Liver (tissue), 7 donors: ENCODE measurements at regions not wholly inside any gene's neighbourhood (a gene's known extent, or its start where the extent isn't known, plus 50 kb on each side); places are given as distances from the start of the nearest gene placed in this dataset.

Experiments
- DNase-seq: peaks from one replicate; pipeline ENCODE4 v3.0.0-alpha.2; 2017; ENCODE audit warnings: low spot score
- H3K27ac ChIP-seq, 2 donors: one replicate each; pipeline ENCODE4 v1.7.0; 2013; ENCODE audit warnings: inconsistent platforms in 2 of 2, low read length in 2 of 2, control low read depth in 1 of 2, low read depth in 1 of 2, mild to moderate bottlenecking in 1 of 2
- H3K27me3 ChIP-seq, 4 donors: one replicate each; pipeline versions ENCODE4 v1.6.1 to v1.7.0; 2013; ENCODE audit warnings: low read length in 3 of 4, inconsistent platforms in 1 of 4, mild to moderate bottlenecking in 1 of 4, moderate library complexity in 1 of 4; ENCODE audit not compliant: control insufficient read depth in 4 of 4, insufficient read depth in 4 of 4
- H3K36me3 ChIP-seq, 4 donors: one replicate each; pipeline versions ENCODE4 v1.6.1 to v1.7.0; 2013; ENCODE audit warnings: low read length in 3 of 4, mild to moderate bottlenecking in 3 of 4, low read depth in 1 of 4, moderate library complexity in 1 of 4; ENCODE audit not compliant: control insufficient read depth in 4 of 4, insufficient read depth in 3 of 4
- H3K4me1 ChIP-seq, 4 donors: one replicate each; pipeline versions ENCODE4 v1.6.1 to v1.7.0; 2013; ENCODE audit warnings: low read length in 3 of 4, mild to moderate bottlenecking in 3 of 4, moderate library complexity in 1 of 4; ENCODE audit not compliant: control insufficient read depth in 4 of 4, insufficient read depth in 4 of 4
- H3K4me3 ChIP-seq, 3 donors: one replicate each; pipeline versions ENCODE4 v1.6.1 to v1.7.0; 2013; ENCODE audit warnings: low read length in 3 of 3, control low read depth in 1 of 3, low read depth in 1 of 3, mild to moderate bottlenecking in 1 of 3
- H3K9ac ChIP-seq, 2 donors: one replicate each; pipeline ENCODE4 v1.7.0; 2013; ENCODE audit warnings: low read length in 2 of 2, mild to moderate bottlenecking in 2 of 2, moderate library complexity in 2 of 2, control low read depth in 1 of 2, low read depth in 1 of 2
- H3K9me3 ChIP-seq, 4 donors: one replicate each; pipeline versions ENCODE4 v1.6.1 to v1.7.0; 2013; ENCODE audit warnings: low read length in 3 of 4; ENCODE audit not compliant: control insufficient read depth in 4 of 4
- FOXA1 ChIP-seq: IDR thresholded peaks from 2 replicates; pipeline ENCODE4 v1.6.1; 2016; ENCODE audit warnings: antibody characterized with exemption
- FOXA2 ChIP-seq: IDR thresholded peaks from 2 replicates; pipeline ENCODE4 v1.6.1; 2016; ENCODE audit warnings: antibody characterized with exemption
- GABPA ChIP-seq, 2 donors: IDR thresholded peaks in 1 of 2; conservative IDR thresholded peaks in 1 of 2; 2 replicates each; pipeline ENCODE4 v1.6.1; 2016; ENCODE audit warnings: antibody characterized with exemption in 2 of 2, mild to moderate bottlenecking in 1 of 2, moderate library complexity in 1 of 2
- HNF4A ChIP-seq, 2 donors: conservative IDR thresholded peaks; 2 replicates each; pipeline ENCODE4 v1.6.1; 2016; ENCODE audit warnings: antibody characterized with exemption in 2 of 2, mild to moderate bottlenecking in 2 of 2
- HNF4G ChIP-seq: IDR thresholded peaks from 2 replicates; pipeline ENCODE4 v1.6.1; 2016; ENCODE audit warnings: antibody characterized with exemption
- JUND ChIP-seq, 2 donors: IDR thresholded peaks; 2 replicates each; pipeline ENCODE4 v1.6.1; 2016; ENCODE audit warnings: antibody characterized with exemption in 2 of 2
- NR2F2 ChIP-seq: IDR thresholded peaks from 2 replicates; pipeline ENCODE4 v1.6.1; 2016; ENCODE audit warnings: antibody characterized with exemption
- RAD21 ChIP-seq, 2 donors: IDR thresholded peaks; 2 replicates each; pipeline ENCODE4 v1.6.1; 2016; ENCODE audit warnings: antibody characterized with exemption in 2 of 2, mild to moderate bottlenecking in 2 of 2
- RXRA ChIP-seq, 2 donors: IDR thresholded peaks; 2 replicates each; pipeline ENCODE4 v1.6.1; 2017 to 2018; ENCODE audit warnings: antibody characterized with exemption in 2 of 2, mild to moderate bottlenecking in 1 of 2
- TAF1 ChIP-seq: conservative IDR thresholded peaks from 2 replicates; pipeline ENCODE4 v1.6.1; 2016; ENCODE audit warnings: antibody characterized with exemption, mild to moderate bottlenecking
- YY1 ChIP-seq: IDR thresholded peaks from 2 replicates; pipeline ENCODE4 v1.6.1; 2016; ENCODE audit warnings: antibody characterized with exemption, mild to moderate bottlenecking
- WGBS: extraction: QIAGEN DNeasy Blood & Tissue Kit; methylation state at CpG from one replicate; pipeline ENCODE4 v1.1.7; 2013; 5-methylcytosine and 5-hydroxymethylcytosine counted together
- TF ChIP-seq, protein P1 (sequence below): IDR thresholded peaks from 2 replicates; pipeline ENCODE4 v1.6.1; 2016; ENCODE audit warnings: antibody characterized with exemption
- TF ChIP-seq, protein P2 (sequence below): IDR thresholded peaks from 2 replicates; pipeline ENCODE4 v1.6.1; 2016; ENCODE audit warnings: antibody characterized with exemption
- TF ChIP-seq, protein P3 (sequence below): IDR thresholded peaks from 2 replicates; pipeline ENCODE4 v1.6.1; 2016; ENCODE audit warnings: antibody characterized with exemption, mild to moderate bottlenecking
- TF ChIP-seq, protein P4 (sequence below): IDR thresholded peaks from 2 replicates; pipeline ENCODE4 v1.6.1; 2016; ENCODE audit warnings: antibody characterized with exemption
- donor health status: healthy.
- donor health status: healthy.
- donor health status: healthy.
- donor health status: healthy.

DNA sequence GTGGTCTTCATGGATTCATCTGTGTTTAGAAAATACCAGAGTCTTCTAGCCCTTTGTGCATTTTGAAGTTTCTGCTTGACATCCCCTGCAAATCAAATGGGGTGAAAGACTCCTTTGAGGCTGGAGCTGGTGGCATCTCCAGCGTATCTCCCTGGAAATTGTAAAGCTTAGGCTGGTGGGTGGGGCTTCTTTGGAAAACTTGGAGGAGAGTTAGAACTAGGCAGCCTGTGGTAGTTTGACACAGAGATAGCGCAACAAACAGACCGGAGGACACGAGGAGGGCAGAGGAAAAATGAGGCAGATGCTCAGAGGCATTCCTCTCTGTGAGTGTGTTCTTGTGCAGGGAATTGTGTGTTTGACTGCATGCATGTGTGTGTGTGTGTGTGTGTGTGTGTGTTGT, 116.3 kb downstream of the IRX5 start:
- Histone ChIP-seq H3K9ac (no peak overlapping the region), H3K4me3 (no peak overlapping the region), H3K9me3 (no peaks in the 10 kb centered on the region), H3K27ac (no peak overlapping the region), H3K36me3 (no peaks in the 10 kb centered on the region), H3K27me3 (no peaks in the 10 kb centered on the region), H3K4me1 (no peaks in the 10 kb centered on the region)
- no peak for DNase-seq
- TF ChIP-seq FOXA2 (no peak), TAF1 (no peak)
- TF ChIP-seq, protein P1, sequence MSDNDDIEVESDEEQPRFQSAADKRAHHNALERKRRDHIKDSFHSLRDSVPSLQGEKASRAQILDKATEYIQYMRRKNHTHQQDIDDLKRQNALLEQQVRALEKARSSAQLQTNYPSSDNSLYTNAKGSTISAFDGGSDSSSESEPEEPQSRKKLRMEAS = no peak
- WGBS = 71% methylated on average over 4 of the region's 4 CpGs

DNA sequence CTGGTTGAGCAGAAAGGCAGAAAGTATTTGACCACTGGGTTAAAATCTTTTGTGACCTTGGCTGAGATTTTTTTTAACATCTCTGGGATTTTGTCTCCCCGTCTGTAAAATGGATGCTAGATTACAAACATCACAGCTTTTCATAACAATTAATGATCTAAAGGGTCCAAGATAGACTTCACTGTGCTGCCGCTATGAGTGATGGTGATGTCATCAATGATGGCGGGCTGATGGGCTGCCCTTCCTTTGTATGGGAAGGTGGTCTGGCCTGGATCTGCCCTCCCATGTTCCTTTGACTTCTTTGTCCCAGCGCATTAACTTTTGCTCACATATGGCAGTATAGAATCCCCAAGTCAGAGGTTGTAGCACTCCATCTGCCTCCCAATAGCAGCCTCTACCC, 116.7 kb downstream of the IRX5 start:
- Histone ChIP-seq H3K4me1 (no peaks in the 10 kb centered on the region), H3K27ac (no peak overlapping the region), H3K9me3 (no peaks in the 10 kb centered on the region), H3K9ac (no peak overlapping the region), H3K27me3 (no peaks in the 10 kb centered on the region), H3K4me3 (no peak overlapping the region), H3K36me3 (no peaks in the 10 kb centered on the region)
- DNase-seq = no peak
- 89% methylated on average over 4 of the region's 4 CpGs for WGBS
- TF ChIP-seq HNF4G (no peak), FOXA1 (no peak), RAD21 (IDR thresholded peaks at IDR 0.05) (no peak), JUND (IDR thresholded peaks at IDR 0.05) (no peak), YY1 (no peak), NR2F2 (no peak), HNF4A (conservative IDR thresholded peaks at IDR 0.05) (no peak), RXRA (IDR thresholded peaks at IDR 0.05) (no peak), GABPA (IDR thresholded peaks at IDR 0.05 in 1 of 2, conservative IDR thresholded peaks at IDR 0.05 in 1 of 2) (no peak), FOXA2 (no peak)
- TF ChIP-seq, protein P1 = no peak
- TF ChIP-seq, protein P2, sequence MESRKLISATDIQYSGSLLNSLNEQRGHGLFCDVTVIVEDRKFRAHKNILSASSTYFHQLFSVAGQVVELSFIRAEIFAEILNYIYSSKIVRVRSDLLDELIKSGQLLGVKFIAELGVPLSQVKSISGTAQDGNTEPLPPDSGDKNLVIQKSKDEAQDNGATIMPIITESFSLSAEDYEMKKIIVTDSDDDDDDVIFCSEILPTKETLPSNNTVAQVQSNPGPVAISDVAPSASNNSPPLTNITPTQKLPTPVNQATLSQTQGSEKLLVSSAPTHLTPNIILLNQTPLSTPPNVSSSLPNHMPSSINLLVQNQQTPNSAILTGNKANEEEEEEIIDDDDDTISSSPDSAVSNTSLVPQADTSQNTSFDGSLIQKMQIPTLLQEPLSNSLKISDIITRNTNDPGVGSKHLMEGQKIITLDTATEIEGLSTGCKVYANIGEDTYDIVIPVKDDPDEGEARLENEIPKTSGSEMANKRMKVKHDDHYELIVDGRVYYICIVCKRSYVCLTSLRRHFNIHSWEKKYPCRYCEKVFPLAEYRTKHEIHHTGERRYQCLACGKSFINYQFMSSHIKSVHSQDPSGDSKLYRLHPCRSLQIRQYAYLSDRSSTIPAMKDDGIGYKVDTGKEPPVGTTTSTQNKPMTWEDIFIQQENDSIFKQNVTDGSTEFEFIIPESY = no peak
- TF ChIP-seq, protein P3, sequence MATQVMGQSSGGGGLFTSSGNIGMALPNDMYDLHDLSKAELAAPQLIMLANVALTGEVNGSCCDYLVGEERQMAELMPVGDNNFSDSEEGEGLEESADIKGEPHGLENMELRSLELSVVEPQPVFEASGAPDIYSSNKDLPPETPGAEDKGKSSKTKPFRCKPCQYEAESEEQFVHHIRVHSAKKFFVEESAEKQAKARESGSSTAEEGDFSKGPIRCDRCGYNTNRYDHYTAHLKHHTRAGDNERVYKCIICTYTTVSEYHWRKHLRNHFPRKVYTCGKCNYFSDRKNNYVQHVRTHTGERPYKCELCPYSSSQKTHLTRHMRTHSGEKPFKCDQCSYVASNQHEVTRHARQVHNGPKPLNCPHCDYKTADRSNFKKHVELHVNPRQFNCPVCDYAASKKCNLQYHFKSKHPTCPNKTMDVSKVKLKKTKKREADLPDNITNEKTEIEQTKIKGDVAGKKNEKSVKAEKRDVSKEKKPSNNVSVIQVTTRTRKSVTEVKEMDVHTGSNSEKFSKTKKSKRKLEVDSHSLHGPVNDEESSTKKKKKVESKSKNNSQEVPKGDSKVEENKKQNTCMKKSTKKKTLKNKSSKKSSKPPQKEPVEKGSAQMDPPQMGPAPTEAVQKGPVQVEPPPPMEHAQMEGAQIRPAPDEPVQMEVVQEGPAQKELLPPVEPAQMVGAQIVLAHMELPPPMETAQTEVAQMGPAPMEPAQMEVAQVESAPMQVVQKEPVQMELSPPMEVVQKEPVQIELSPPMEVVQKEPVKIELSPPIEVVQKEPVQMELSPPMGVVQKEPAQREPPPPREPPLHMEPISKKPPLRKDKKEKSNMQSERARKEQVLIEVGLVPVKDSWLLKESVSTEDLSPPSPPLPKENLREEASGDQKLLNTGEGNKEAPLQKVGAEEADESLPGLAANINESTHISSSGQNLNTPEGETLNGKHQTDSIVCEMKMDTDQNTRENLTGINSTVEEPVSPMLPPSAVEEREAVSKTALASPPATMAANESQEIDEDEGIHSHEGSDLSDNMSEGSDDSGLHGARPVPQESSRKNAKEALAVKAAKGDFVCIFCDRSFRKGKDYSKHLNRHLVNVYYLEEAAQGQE = no peak
- TF ChIP-seq, protein P4, sequence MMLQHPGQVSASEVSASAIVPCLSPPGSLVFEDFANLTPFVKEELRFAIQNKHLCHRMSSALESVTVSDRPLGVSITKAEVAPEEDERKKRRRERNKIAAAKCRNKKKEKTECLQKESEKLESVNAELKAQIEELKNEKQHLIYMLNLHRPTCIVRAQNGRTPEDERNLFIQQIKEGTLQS = no peak
